DND-41 (cell line): ENCODE measurements at regions not wholly inside any gene's neighbourhood (a gene's known extent, or its start where the extent isn't known, plus 50 kb on each side); places are given as distances from the start of the nearest gene placed in this dataset.

ENCODE experiments used
- CTCF ChIP-seq: IDR thresholded peaks from 2 replicates; pipeline ENCODE4 v1.5.1; 2012; ENCODE audit warnings: borderline replicate concordance, low read length, moderate library complexity, mild to moderate bottlenecking; ENCODE audit not compliant: poor library complexity, severe bottlenecking; ENCODE audit errors: extremely low read depth
- EZH2 ChIP-seq: IDR thresholded peaks from 3 replicates; pipeline ENCODE4 v1.6.1; 2012; ENCODE audit warnings: borderline replicate concordance, low read depth, mild to moderate bottlenecking, moderate library complexity, low read length, inconsistent platforms; ENCODE audit not compliant: severe bottlenecking

GRCh38 chr3:28698706-28699105 lies 350.1 kb upstream of the AZI2 start:
- TF ChIP-seq CTCF (no peak), EZH2 (no peak)
